K562 (cell line): ENCODE measurements at regions not wholly inside any gene's neighbourhood (a gene's known extent, or its start where the extent isn't known, plus 50 kb on each side); places are given as distances from the start of the nearest gene placed in this dataset.

Source experiments
- MGA ChIP-seq: fragments of 450-650 bp; IDR thresholded peaks from 2 replicates; pipeline ENCODE4 v1.6.1; 2016; ENCODE audit warnings: mild to moderate bottlenecking, moderate library complexity
- SRF ChIP-seq, 2 experiments: fragments of 250-450, 450-650 bp in 1 of 2; sonication (Bioruptor Pico) in 1 of 2; sonication (generic) in 1 of 2; formaldehyde crosslinking; IDR thresholded peaks; 2 replicates each; pipeline versions ENCODE4 v1.5.0 to v1.5.1; 2020 to 2022; ENCODE audit warnings: mild to moderate bottlenecking in 1 of 2, missing genetic modification reagents in 1 of 2
- ZNF449 ChIP-seq: fragments of 250-450 bp; sonication (Bioruptor Pico); IDR thresholded peaks from 2 replicates; pipeline ENCODE4 v1.8.0; 2022; ENCODE audit warnings: moderate library complexity, mild to moderate bottlenecking, inconsistent platforms

GRCh38 chr4:8791609-8792008 lies 80.0 kb downstream of the HMX1 start (continued):
- TF ChIP-seq MGA (no peak), SRF (CRISPR knock-in tag; IDR thresholded peaks at IDR 0.05) (no peak), ZNF449 (CRISPR knock-in tag) (no peak)
